Cardiac septum (tissue), 1 donor: ENCODE measurements at regions not wholly inside any gene's neighbourhood (a gene's known extent, or its start where the extent isn't known, plus 50 kb on each side); places are given as distances from the start of the nearest gene placed in this dataset.
A peak's percentile ranks its signal among the peaks of the same experiment; 100 is the strongest.
"Not testable (repeated sequence)": the region's sequence is repeated elsewhere in the genome, so short reads cannot be mapped to it uniquely, and the experiment has no call there.

Source experiments
- DNase-seq: peaks from one replicate; pipeline ENCODE4 v3.0.0-alpha.2; 2020; ENCODE audit warnings: low spot score
- intact Hi-C: fragments of 100-400 bp; cut with DNase I; formaldehyde crosslinking; loops from one replicate; pipeline ENCODE4 v1.14.0; 2022
- donor health status: DM: no; HTN: no; CAD: no.

DNA sequence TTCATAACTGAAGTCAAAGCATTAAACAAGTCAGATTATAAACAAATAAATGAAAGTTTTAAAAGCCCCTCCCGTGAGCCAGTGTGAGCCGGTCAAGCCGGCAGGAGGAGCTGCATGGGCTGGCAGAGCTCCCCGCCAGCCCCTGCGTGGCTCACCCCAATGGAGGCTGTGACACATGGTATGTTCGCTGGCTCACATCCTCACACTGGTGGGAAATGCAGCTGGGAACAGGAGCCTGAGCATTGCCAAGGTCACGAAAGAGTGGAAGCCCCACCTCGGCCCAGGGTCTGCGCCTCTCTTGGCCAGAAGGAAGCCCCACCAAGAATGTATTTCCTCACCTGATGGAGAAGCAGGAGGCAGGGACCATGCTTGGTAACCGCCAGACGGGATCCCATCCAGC is 261.7 kb upstream of the TCERG1L start:
- DNase-seq = no peak
- intact Hi-C loops = no loop called here

DNA sequence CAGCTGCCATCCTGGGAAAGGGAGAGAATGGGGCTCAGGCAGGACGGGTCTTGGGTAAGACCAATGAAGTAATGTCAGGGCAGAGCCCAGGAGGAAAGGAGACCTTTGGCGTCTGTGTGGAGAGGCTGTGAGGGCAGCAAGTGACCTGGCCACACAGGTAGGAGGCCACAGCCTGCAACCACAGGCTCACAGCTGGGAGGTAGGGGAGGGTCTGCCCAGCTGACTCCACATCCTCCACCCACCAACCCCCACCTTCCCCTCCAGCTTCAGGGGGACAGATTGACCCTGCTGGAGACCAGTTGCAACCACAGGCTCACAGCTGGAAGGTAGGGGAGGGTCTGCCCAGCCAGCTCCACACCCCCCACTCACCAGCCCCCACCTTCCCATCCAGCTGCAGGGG is 262.2 kb upstream of the TCERG1L start:
- intact Hi-C loops = no loop called here
- peak; percentile 65 for DNase-seq

DNA sequence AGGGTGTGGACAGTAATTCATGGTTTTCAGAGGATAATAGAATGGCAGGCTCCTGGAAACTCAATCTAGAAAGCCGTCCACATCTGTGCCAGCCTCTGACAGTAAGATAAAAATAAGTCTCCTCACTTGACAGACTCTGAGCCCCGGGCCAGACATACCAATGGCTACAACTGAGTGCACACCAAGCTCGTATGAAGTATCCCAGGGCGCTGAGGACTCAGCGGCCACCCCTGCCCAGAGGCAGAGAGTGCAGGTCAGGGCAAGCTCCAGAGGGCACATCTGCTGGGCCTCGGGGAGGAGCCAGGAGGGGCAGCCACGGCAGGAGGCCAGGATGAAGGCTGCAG is 262.8 kb upstream of the TCERG1L start:
- intact Hi-C loops = no loop called here

DNA sequence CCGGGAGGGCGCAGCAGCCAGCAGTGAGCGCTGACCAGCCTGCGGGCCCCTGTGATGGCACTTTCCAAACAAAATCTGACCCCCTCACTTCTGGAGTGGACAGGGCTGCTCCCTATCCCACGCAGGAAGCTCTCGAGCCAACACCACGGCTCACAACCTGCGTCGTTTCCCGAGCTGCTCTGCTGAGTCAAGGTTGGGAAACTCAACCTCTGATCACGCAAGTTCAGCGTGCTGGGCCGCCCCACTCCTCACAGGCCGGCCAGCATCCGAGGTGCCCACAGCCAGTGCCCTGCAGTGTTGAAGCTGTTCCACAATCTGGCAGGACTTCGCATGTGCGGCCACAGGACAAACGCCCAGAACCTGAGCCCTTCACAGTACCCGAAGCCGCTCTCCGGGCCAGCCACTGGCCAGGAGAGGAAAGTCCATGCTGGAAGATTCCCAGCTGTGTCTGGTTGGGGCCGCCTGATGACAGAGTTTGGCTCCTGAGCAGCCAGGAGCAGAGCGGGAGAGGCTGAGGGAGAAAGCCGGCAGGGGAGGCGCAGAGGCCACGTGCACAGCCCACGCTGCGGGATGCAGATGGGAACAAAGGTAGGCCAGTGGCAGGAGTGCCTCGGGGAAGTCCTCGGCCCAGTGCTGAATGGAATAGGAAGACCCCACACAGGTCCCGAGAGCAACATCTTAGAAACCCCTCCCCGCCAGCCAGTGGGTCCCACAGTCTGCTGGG is 263.3 kb upstream of the TCERG1L start:
- intact Hi-C loops = no loop called here
- peak; percentile 71 for DNase-seq

More for the DNA sequence above, 262.8 kb upstream of the TCERG1L start:
- DNase-seq = no peak

DNA sequence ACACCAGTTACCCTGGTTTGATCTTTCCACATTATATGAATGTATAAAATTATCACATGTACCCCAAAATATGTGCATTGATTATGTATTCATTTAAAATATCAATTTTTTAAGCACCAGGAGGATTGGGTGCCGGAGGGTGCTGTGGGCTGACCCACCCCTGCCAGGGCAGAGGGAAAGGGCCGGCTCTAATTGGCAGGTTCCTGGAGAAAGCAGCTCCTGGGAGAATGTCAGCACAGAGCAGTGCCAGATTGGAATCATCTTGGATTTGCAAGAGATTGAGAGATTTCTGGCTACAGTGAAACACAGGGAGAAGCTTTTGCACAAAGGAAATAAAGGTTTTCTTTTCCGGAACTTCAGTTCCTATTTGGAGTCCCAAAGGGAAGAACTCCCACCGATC is 264.4 kb upstream of the TCERG1L start:
- DNase-seq = no peak
- intact Hi-C loops = no loop called here

GRCh38 chr10:131576341-131577177 is 265.0 kb upstream of the TCERG1L start:
- intact Hi-C loops = no loop called here
- DNase-seq = peak; percentile 50

DNA sequence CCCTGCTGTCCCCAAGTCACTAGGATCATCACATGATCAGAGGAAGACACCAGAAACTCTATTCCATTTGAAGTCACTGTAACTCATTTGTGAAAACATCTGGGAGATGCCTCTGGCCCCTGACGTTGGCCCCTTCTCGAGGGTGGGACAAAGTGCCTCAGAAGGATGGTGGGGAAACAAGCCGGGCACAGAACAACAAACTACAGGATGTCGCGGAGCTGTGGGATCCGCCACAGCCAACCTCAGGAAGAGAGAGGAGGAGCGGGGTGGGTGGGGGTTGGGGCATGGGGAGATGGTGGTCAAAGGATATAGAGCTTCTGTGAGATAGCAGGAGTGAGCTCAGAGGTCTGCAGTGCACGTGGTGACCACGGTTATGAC is 265.6 kb upstream of the TCERG1L start:
- intact Hi-C loops = no loop called here
- DNase-seq = no peak

GRCh38 chr10:131577786-131578471 is 266.4 kb upstream of the TCERG1L start:
- intact Hi-C loops = no loop called here
- no peak for DNase-seq

DNA sequence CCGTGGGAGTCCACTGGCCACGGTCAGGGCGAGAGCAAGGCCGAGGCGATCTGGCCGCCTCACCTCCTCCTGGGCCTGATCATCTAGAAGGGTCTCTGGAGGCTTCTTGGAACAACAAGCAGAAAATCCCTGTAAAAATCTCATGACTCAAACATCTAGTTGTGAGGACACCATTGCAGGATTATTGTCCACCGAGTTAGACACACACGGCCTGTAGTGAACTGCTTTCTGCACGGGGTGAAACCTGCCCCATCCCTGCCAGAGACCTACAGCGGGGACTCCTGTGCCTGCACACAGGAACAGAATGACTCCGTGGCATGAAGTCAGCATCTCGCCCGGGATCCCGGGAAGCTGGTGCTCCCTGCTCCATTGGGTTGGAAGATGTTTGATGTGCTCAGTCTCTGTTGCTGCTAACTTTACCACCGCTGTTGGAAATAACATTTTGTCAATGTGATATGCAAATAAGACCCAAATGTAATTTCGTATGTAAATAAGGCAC is 267.0 kb upstream of the TCERG1L start:
- intact Hi-C loops = no loop called here
- no peak for DNase-seq

- DNase-seq = no peak
- intact Hi-C loops = no loop called here
Measured at GRCh38 chr10:131579251-131580071, 267.9 kb upstream of the TCERG1L start.

GRCh38 chr10:131580076-131580652 is 268.6 kb upstream of the TCERG1L start:
- intact Hi-C loops = no loop called here
- DNase-seq = no peak

DNA sequence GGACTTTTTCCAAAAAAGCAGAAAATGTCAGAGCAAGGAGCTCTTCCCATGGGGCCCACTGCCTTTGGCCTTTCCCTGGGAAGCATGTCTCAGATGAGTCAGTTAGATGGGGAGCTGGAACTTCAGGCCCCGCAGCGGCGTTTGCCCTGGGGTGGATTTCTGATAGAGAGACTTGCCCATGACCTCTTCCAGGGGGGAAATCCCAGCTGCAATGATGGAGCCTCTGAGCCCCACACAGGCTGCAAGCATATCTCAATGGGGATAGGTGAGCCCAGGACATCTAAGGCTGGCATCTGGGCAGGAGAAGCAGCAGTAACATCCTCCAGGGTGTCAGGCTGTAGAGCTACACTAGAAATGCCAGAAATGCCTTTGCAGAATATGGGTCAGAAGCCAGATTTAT is 269.2 kb upstream of the TCERG1L start:
- intact Hi-C loops = no loop called here
- DNase-seq = no peak

DNA sequence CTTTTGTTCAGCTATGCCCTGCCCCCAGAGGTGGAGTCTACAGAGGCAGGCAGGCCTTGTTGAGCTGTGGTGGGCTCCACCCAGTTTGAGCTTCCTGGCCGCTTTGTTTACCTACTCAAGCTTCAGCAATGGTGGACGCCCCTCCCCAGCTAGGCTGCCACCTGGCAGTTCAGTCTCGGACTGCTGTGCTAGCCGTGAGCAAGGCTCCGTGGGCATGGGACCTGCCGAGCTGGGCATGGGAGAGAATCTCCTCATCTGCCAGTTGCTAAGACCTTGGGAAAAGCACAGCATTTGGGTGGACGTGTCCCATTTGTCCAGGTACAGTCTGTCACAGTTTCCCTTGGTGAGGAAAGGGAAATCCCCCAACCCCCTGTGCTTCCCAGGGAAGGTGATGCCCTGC is 270.0 kb upstream of the TCERG1L start:
- intact Hi-C loops, DNase-seq: not testable (repeated sequence)

DNA sequence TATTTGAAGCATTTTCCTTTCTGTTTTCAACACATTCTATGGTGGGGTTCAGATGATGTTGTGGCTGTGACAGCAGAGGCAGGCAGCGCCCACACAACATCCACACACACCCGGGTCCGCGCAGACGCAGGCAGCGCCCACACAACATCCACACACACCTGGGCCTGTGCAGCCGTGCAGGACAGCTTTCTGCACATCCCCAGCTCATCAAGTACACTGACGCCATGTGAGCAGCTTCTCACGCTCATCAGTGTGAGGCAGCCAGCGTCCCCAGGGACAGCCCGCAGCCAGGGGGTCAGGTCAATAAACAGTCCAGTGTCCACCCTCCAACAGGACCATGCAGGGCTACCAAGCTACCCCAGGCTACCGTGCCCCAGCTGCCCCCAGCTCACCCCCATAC is 272.8 kb upstream of the TCERG1L start:
- DNase-seq = no peak
- intact Hi-C loops = no loop called here

DNA sequence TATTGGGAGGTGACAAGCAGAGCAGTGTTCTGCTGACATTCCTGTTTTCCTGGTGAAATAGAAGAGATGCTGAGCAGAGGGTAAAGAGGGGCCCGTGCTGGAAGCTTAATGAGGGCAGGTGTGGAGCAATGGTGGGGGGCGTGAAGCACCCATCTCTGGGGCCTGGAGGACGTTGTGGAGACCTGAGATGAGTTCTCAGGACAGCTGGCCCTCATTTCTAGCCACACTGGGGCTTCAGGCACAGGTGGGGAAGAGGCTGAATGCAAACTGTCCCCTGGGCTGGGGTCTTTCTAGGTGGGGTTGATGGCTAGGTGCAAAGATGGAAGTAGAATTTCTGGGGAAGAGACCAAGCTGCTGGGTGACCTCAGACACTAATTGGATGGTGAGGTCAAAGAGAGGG is 274.2 kb upstream of the TCERG1L start:
- DNase-seq = no peak

DNA sequence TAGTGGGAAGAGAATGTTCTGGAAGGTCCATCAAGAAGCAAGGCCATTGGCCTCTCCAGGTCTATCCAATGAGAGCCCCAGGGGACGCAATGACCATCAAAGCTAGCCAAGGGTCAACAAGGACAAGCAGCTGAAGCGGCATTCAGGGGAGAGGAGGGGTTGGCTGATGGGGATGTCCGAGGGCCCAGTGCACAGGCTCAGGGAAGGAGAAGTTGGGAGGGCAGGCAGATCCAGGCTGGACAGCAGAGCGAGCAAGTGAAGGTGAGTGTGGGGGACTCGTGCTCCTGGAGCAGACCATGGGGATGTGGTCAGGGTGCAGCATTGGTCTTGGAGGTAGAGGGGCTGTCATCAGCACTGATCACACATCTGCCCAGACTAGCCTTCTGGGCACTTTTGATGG is 275.4 kb upstream of the TCERG1L start:
- intact Hi-C loops = no loop called here
- DNase-seq = no peak

More for the DNA sequence above, 274.2 kb upstream of the TCERG1L start:
- intact Hi-C loops = no loop called here

- intact Hi-C loops = no loop called here
- DNase-seq = no peak
Measured at GRCh38 chr10:131587976-131588680, 276.6 kb upstream of the TCERG1L start.

DNA sequence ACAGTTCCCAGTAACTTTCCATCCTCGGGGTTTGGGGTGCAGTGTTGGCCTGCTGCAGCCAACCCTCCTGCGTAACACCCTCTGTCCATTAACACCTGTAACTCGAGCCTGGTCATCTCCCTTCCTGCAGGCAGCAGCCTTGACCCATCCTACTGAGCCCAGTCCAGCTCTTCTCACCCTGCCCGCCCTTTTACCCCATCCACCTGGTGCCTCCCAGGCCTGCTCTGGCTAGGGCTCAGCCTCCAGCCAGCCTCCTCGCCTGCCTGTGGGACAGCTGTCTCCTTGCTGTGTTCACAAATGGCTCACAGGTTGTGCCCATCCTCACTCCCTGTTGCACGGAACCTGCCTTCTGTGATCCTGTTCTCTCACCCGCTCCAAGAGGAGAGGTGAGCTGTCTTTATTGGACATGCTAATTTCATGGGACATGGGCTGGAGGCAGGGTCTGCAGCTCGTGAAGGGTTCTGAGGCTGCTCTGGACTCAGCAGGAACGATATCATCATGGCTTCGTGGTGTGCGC is 277.2 kb upstream of the TCERG1L start:
- intact Hi-C loops = no loop called here
- no peak for DNase-seq

- intact Hi-C loops = no loop called here
- no peak for DNase-seq
Measured at GRCh38 chr10:131590567-131590966, 279.0 kb upstream of the TCERG1L start.
